H1 (cell line): ENCODE measurements at regions not wholly inside any gene's neighbourhood (a gene's known extent, or its start where the extent isn't known, plus 50 kb on each side); places are given as distances from the start of the nearest gene placed in this dataset.

Source experiments
- CBX5 ChIP-seq: fragments of 300-800, 300-1000 bp; sonication (generic); IDR thresholded peaks from 2 replicates; pipeline ENCODE4 v1.7.1; 2016; ENCODE audit warnings: antibody characterized with exemption, low read length, low read depth
- CHD2 ChIP-seq: IDR thresholded peaks from 2 replicates; pipeline ENCODE4 v1.6.1; 2012; ENCODE audit warnings: low read length, improper control_type of control experiment
- EP300 ChIP-seq, 2 experiments: IDR thresholded peaks; 1 replicate in 1 of 2; 2 replicates in 1 of 2; pipeline ENCODE4 v1.6.1; 2011 to 2012; ENCODE audit warnings: low read depth in 2 of 2, low read length in 2 of 2, mild to moderate bottlenecking in 2 of 2, borderline replicate concordance in 1 of 2, inconsistent platforms in 1 of 2, moderate library complexity in 1 of 2
- EZH2 ChIP-seq: fragments of 200-600 bp; sonication (generic); IDR thresholded peaks from 2 replicates; pipeline ENCODE4 v1.7.1; 2012; ENCODE audit warnings: low read depth, mild to moderate bottlenecking, moderate library complexity, low read length, inconsistent platforms; ENCODE audit not compliant: severe bottlenecking
- JUND ChIP-seq: IDR thresholded peaks from 2 replicates; pipeline ENCODE4 v1.6.1; 2011; ENCODE audit warnings: mild to moderate bottlenecking, improper control_type of control experiment, low read length
- PHF8 ChIP-seq: fragments of 200-600 bp; sonication (generic); conservative IDR thresholded peaks from 2 replicates; pipeline ENCODE4 v1.7.1; 2012; ENCODE audit warnings: low read depth, mild to moderate bottlenecking, inconsistent platforms, low read length, moderate library complexity
- POLR2A ChIP-seq, 2 experiments: IDR thresholded peaks; 1 replicate in 1 of 2; 2 replicates in 1 of 2; pipeline ENCODE4 v1.6.1; 2011; ENCODE audit warnings: low read depth in 2 of 2, low read length in 2 of 2, mild to moderate bottlenecking in 2 of 2; ENCODE audit errors: control extremely low read depth in 1 of 2
- SUZ12 ChIP-seq: fragments of 200-600 bp; sonication (generic); IDR thresholded peaks from 2 replicates; pipeline ENCODE4 v1.6.1; 2012; ENCODE audit warnings: mild to moderate bottlenecking, inconsistent platforms, low read length, moderate library complexity, mixed read lengths
- TEAD4 ChIP-seq: IDR thresholded peaks from 2 replicates; pipeline ENCODE4 v1.6.1; 2012; ENCODE audit warnings: low read depth, low read length, inconsistent platforms, mixed read lengths
- TF ChIP-seq, protein P1 (sequence below): IDR thresholded peaks from 2 replicates; pipeline ENCODE4 v1.6.1; 2011; ENCODE audit warnings: low read depth, mild to moderate bottlenecking, low read length; ENCODE audit not compliant: insufficient read depth
- TF ChIP-seq, protein P2 (sequence below), 3 experiments: IDR thresholded peaks; 1 replicate in 2 of 3; 2 replicates in 1 of 3; pipeline versions ENCODE4 v1.5.1 to v1.6.1; 2011; ENCODE audit warnings: low read length in 3 of 3, mild to moderate bottlenecking in 3 of 3, inconsistent platforms in 2 of 3, low read depth in 1 of 3, moderate library complexity in 1 of 3; ENCODE audit not compliant: insufficient read depth in 1 of 3; ENCODE audit errors: control extremely low read depth in 1 of 3

DNA sequence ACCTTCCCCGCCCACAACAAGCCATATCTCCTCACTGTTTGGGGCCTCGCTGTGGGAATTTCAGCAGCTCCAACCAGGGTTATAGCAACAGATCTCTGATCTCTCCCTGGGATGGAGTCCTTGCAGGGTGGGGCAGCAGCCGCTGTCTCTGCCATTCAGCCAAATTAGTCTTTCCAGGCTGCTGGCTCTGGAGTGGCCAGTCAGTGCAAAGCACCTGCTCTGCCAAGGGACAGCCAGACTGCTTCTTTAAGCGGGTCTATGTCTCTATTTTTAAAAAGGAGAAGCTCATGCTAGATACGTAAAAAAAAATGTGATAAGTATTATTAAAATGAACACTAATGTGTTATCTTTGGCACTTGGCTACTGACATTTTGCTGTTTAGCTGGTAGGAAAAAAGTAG, 380.2 kb downstream of the CDH10 start:
- no peak for TF ChIP-seq SUZ12
- TF ChIP-seq, protein P1, sequence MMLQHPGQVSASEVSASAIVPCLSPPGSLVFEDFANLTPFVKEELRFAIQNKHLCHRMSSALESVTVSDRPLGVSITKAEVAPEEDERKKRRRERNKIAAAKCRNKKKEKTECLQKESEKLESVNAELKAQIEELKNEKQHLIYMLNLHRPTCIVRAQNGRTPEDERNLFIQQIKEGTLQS: no peak
- TF ChIP-seq CHD2: no peak
- TF ChIP-seq TEAD4: no peak
- TF ChIP-seq, protein P2, sequence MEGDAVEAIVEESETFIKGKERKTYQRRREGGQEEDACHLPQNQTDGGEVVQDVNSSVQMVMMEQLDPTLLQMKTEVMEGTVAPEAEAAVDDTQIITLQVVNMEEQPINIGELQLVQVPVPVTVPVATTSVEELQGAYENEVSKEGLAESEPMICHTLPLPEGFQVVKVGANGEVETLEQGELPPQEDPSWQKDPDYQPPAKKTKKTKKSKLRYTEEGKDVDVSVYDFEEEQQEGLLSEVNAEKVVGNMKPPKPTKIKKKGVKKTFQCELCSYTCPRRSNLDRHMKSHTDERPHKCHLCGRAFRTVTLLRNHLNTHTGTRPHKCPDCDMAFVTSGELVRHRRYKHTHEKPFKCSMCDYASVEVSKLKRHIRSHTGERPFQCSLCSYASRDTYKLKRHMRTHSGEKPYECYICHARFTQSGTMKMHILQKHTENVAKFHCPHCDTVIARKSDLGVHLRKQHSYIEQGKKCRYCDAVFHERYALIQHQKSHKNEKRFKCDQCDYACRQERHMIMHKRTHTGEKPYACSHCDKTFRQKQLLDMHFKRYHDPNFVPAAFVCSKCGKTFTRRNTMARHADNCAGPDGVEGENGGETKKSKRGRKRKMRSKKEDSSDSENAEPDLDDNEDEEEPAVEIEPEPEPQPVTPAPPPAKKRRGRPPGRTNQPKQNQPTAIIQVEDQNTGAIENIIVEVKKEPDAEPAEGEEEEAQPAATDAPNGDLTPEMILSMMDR (IDR thresholded peaks at IDR 0.05; ENCODE audit: control extremely low read depth in 1 of 3, insufficient read depth in 1 of 3, low read depth in 1 of 3, low read length in 3 of 3): no peak
- no peak for TF ChIP-seq EP300 (IDR thresholded peaks at IDR 0.05; ENCODE audit: borderline replicate concordance in 1 of 2, low read depth in 2 of 2, low read length in 2 of 2)
- no peak for TF ChIP-seq JUND
- no peak for TF ChIP-seq CBX5
- no peak for TF ChIP-seq POLR2A (IDR thresholded peaks at IDR 0.05; ENCODE audit: control extremely low read depth in 1 of 2, low read depth in 2 of 2, low read length in 2 of 2)
- no peak for TF ChIP-seq PHF8
- TF ChIP-seq EZH2: no peak
